GM23248 (cell line): ENCODE measurements at regions not wholly inside any gene's neighbourhood (a gene's known extent, or its start where the extent isn't known, plus 50 kb on each side); places are given as distances from the start of the nearest gene placed in this dataset.

Experiments
- EZH2 ChIP-seq: fragments of 200-600 bp; sonication (generic); IDR thresholded peaks from 2 replicates; pipeline ENCODE4 v1.6.1; 2018; ENCODE audit warnings: antibody characterized with exemption, mild to moderate bottlenecking; ENCODE audit not compliant: insufficient read depth, poor library complexity, severe bottlenecking
- EZH2phosphoT487 ChIP-seq: fragments of 200-600 bp; sonication (generic); IDR thresholded peaks from 2 replicates; pipeline ENCODE4 v1.6.1; 2018; ENCODE audit warnings: antibody characterized with exemption, moderate library complexity, mild to moderate bottlenecking, low read depth; ENCODE audit not compliant: insufficient read depth

DNA sequence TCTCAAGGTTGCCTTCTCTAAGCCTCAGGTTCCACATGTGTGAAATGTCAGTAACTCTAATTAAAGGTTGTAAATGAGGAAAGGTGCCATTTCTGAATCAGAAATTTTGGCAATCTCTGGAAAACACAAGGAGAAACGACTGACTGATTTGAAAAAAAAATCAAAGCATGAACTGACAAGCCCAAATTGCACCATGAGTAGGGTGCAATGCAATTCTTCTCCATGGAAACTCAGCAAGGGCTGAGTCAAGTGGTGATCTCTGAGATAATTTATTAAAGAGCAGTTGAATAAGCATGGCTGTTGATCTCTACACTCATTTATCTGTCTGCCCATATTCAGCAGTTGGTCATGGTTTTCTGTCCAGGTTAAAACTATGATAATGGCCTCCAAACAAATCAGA, 201.6 kb upstream of the CMC1 start:
- TF ChIP-seq EZH2 = no peak
- TF ChIP-seq EZH2phosphoT487 = no peak
